ENCODE measurements at regions not wholly inside any gene's neighbourhood (a gene's known extent, or its start where the extent isn't known, plus 50 kb on each side); places are given as distances from the start of the nearest gene placed in this dataset.

DNA sequence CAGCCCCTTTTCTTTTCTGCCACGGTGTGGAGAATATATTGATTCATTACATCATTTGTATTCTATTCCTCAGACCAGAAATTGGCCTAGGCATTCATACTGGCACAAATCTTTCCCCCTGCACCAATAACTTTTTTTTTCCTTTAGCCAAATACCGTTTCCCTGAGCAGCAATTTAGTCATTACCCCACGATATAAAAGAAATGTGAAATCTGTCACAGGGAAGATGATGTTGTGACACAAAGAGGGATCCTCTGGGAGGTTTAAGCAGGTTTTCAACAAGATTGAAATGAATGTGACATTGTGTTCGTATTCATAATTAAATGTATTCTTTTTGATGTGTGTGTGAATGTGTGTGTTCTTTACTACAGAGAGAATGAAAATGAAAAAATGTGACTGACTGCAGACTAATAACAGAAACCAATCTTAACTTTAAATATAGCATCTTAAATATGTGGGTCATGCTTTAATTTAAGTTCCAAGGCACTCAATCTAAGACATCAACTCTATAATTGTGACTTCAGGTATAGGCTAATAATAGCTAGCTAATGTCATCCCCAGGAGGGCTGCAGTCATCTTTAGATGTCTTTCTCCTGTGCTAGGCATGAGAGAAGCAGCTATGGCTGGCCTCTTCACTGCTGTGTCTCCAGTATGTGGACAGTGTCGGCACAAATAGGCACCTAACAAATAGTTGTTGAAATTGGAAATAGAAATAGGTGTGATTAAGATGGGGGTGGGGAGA is 177.7 kb downstream of the BTBD3 start:
- no peaks in the 10 kb centered on the region for H3K36me3 ChIP-seq
- no peak for DNase-seq
- H3K4me3 ChIP-seq (replicated peaks in 1 of 3), result no peak overlapping the region
- TF ChIP-seq, protein P1, sequence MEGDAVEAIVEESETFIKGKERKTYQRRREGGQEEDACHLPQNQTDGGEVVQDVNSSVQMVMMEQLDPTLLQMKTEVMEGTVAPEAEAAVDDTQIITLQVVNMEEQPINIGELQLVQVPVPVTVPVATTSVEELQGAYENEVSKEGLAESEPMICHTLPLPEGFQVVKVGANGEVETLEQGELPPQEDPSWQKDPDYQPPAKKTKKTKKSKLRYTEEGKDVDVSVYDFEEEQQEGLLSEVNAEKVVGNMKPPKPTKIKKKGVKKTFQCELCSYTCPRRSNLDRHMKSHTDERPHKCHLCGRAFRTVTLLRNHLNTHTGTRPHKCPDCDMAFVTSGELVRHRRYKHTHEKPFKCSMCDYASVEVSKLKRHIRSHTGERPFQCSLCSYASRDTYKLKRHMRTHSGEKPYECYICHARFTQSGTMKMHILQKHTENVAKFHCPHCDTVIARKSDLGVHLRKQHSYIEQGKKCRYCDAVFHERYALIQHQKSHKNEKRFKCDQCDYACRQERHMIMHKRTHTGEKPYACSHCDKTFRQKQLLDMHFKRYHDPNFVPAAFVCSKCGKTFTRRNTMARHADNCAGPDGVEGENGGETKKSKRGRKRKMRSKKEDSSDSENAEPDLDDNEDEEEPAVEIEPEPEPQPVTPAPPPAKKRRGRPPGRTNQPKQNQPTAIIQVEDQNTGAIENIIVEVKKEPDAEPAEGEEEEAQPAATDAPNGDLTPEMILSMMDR (IDR thresholded peaks at IDR 0.05), result no peak
- TF ChIP-seq POLR2A (IDR thresholded peaks at IDR 0.05), result no peak
- H3K27me3 ChIP-seq, result no peaks in the 10 kb centered on the region
- no peaks in the 10 kb centered on the region for H3K9me3 ChIP-seq
- intact Hi-C loops (cut with DNase I), result no loop called here
- H3K27ac ChIP-seq, result no peak overlapping the region
- 68 to 76% methylated on average over 5 of the region's 5 CpGs for WGBS, 2 donors
- H3K4me1 ChIP-seq, result no peaks in the 10 kb centered on the region

DNA sequence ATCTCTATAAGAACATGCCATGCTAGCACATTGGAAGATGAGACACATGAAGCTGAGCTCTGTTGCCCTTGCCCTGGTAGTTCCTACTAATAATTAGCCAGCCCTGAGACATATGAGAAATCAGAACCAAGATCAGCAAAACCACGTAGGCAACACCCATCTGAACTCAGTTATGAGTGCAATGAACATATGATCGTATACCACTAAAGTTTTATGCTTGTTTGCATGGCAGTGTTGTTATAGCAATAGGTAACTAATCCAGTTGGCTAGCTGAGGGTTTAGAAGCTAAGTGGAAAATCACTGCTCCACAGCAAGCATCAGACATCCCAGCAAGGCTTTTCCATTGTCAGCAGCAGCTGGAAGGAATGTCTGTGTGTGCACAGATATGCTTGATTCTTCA is 180.7 kb downstream of the BTBD3 start:
- 80% methylated on average over 2 of the region's 2 CpGs for WGBS, 2 donors
- Histone ChIP-seq H3K4me3 (replicated peaks in 1 of 3) (no peak overlapping the region), H3K4me1 (no peaks in the 10 kb centered on the region), H3K36me3 (no peaks in the 10 kb centered on the region), H3K27me3 (no peaks in the 10 kb centered on the region), H3K27ac (no peak overlapping the region), H3K9me3 (no peaks in the 10 kb centered on the region)
- DNase-seq, result no peak
- intact Hi-C loops (cut with DNase I), result no loop called here
- TF ChIP-seq, protein P1 (IDR thresholded peaks at IDR 0.05), result no peak
- no peak for TF ChIP-seq POLR2A (IDR thresholded peaks at IDR 0.05)

DNA sequence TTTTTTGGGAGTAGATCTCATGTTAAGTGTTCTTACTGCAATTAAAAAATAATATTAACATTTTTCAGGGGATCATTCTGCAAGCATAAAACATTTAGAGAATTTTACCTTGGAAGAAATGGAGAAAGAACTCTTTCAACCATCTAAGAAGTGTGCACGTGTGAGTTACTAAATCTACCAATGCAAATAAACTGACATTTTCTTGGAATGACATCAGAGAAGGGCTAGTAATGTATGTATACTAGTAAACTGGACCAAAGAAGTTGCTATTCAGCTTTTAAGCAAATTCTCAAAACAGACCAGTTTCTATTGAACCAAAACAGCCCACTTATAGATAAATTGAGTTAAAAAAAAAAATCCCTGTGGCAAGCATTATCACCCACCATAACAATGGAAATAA is 191.2 kb downstream of the BTBD3 start:
- TF ChIP-seq POLR2A (IDR thresholded peaks at IDR 0.05), result no peak
- TF ChIP-seq, protein P1 (IDR thresholded peaks at IDR 0.05), result no peak
- intact Hi-C loops (cut with DNase I), result no loop called here

DNA sequence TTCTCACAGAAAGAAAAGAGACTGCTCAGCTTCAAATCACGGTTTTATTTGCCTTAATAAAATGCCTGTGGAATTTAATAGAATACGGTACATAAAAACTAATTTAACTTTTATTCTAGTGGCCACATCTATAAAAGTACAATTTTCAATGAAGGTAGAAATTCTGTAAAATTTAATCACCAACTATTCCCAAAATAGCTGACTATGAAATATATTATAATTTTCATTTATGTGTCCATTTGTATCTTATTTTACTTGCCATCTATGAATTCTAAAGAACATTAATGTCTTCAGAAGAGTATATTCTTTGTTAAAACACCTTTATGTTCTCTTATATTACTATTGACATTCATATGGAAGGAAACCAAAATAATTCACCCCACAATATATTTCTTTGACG is 192.6 kb downstream of the BTBD3 start:
- no peaks in the 10 kb centered on the region for H3K4me1 ChIP-seq
- no peaks in the 10 kb centered on the region for H3K27me3 ChIP-seq
- intact Hi-C loops (cut with DNase I), result no loop called here
- no peak overlapping the region for H3K4me3 ChIP-seq (replicated peaks in 1 of 3)
- no peaks in the 10 kb centered on the region for H3K36me3 ChIP-seq
- no peak for DNase-seq
- no peak overlapping the region for H3K27ac ChIP-seq
- TF ChIP-seq POLR2A (IDR thresholded peaks at IDR 0.05), result no peak
- TF ChIP-seq, protein P1 (IDR thresholded peaks at IDR 0.05), result no peak
- no peaks in the 10 kb centered on the region for H3K9me3 ChIP-seq
- WGBS, 2 donors, result 73 to 94% methylated on average over 3 of the region's 3 CpGs

More for the DNA sequence above, 191.2 kb downstream of the BTBD3 start:
- Histone ChIP-seq H3K9me3 (no peaks in the 10 kb centered on the region), H3K4me3 (replicated peaks in 1 of 3) (no peak overlapping the region), H3K4me1 (no peaks in the 10 kb centered on the region), H3K36me3 (no peaks in the 10 kb centered on the region), H3K27me3 (no peaks in the 10 kb centered on the region), H3K27ac (no peak overlapping the region)
- no peak for DNase-seq
- 67 to 69% methylated on average over 1 of the region's 1 CpG for WGBS, 2 donors

DNA sequence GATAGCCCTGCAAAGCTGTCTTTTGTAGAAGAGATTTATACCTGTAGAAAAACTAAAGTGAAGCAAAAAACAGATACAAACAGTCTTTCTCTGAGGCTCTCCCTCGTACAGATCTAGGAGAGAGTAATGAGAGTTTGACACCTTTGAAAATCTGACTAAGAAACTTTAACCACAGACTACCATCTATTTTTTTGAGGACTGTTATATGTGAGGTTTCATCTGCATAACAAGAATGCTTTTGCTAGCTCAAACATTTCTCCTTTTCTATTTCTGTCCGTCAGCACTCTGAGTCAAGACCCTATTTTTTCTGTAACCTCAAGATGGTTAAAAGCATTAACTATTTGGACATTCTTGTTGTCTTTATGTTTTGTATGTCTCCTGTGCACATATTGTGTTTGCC is 193.0 kb downstream of the BTBD3 start:
- Histone ChIP-seq H3K4me3 (replicated peaks in 1 of 3) (no peak overlapping the region), H3K27ac (no peak overlapping the region), H3K27me3 (no peaks in the 10 kb centered on the region), H3K4me1 (no peaks in the 10 kb centered on the region), H3K9me3 (no peaks in the 10 kb centered on the region), H3K36me3 (no peaks in the 10 kb centered on the region)
- WGBS, 2 donors, result 55 to 62% methylated on average over 2 of the region's 2 CpGs
- intact Hi-C loops (cut with DNase I), result no loop called here
- no peak for DNase-seq
- TF ChIP-seq, protein P1 (IDR thresholded peaks at IDR 0.05), result no peak
- no peak for TF ChIP-seq POLR2A (IDR thresholded peaks at IDR 0.05)
